ENCODE measurements at regions not wholly inside any gene's neighbourhood (a gene's known extent, or its start where the extent isn't known, plus 50 kb on each side); places are given as distances from the start of the nearest gene placed in this dataset.

DNA sequence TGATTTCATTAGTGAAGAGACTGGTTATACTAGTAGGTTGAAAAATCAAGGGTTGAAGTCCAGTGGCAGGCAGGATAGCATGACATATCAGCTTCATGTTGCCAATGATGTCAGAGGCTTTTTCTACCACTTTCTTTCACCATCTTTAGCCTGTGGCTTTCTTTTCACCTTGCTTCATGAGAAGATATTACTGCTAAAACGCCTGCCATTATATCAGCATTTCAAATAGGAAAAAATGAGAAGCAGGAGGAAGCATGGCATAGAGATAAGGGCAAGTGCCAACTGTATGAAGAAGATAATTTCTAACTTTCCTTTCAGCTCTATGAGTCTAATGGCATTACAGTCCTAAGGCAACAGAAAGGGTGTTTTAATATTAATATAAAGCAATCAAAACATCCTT lies 270.2 kb upstream of the SYT4 start:
- TF ChIP-seq ZNF626 (tag by site-specific recombination; IDR thresholded peaks at IDR 0.05) (no peak), SETDB1 (IDR thresholded peaks at IDR 0.05; ENCODE audit: insufficient read length, low read length) (no peak), ZNF585B (tag by site-specific recombination; IDR thresholded peaks at IDR 0.05) (no peak), ZNF248 (tag by site-specific recombination; IDR thresholded peaks at IDR 0.05) (no peak), ZNF133 (tag by site-specific recombination; IDR thresholded peaks at IDR 0.05) (no peak), ZNF747 (tag by site-specific recombination; IDR thresholded peaks at IDR 0.05) (no peak), ZFP37 (tag by site-specific recombination; IDR thresholded peaks at IDR 0.05) (no peak), BCL11A (tag by site-specific recombination; IDR thresholded peaks at IDR 0.05; ENCODE audit: low read depth) (no peak)
- TF ChIP-seq, protein P1, sequence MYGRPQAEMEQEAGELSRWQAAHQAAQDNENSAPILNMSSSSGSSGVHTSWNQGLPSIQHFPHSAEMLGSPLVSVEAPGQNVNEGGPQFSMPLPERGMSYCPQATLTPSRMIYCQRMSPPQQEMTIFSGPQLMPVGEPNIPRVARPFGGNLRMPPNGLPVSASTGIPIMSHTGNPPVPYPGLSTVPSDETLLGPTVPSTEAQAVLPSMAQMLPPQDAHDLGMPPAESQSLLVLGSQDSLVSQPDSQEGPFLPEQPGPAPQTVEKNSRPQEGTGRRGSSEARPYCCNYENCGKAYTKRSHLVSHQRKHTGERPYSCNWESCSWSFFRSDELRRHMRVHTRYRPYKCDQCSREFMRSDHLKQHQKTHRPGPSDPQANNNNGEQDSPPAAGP (tag by site-specific recombination; IDR thresholded peaks at IDR 0.05), result no peak
- TF ChIP-seq, protein P2, sequence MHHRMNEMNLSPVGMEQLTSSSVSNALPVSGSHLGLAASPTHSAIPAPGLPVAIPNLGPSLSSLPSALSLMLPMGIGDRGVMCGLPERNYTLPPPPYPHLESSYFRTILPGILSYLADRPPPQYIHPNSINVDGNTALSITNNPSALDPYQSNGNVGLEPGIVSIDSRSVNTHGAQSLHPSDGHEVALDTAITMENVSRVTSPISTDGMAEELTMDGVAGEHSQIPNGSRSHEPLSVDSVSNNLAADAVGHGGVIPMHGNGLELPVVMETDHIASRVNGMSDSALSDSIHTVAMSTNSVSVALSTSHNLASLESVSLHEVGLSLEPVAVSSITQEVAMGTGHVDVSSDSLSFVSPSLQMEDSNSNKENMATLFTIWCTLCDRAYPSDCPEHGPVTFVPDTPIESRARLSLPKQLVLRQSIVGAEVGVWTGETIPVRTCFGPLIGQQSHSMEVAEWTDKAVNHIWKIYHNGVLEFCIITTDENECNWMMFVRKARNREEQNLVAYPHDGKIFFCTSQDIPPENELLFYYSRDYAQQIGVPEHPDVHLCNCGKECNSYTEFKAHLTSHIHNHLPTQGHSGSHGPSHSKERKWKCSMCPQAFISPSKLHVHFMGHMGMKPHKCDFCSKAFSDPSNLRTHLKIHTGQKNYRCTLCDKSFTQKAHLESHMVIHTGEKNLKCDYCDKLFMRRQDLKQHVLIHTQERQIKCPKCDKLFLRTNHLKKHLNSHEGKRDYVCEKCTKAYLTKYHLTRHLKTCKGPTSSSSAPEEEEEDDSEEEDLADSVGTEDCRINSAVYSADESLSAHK (tag by site-specific recombination; IDR thresholded peaks at IDR 0.05), result no peak
- TF ChIP-seq, protein P3, sequence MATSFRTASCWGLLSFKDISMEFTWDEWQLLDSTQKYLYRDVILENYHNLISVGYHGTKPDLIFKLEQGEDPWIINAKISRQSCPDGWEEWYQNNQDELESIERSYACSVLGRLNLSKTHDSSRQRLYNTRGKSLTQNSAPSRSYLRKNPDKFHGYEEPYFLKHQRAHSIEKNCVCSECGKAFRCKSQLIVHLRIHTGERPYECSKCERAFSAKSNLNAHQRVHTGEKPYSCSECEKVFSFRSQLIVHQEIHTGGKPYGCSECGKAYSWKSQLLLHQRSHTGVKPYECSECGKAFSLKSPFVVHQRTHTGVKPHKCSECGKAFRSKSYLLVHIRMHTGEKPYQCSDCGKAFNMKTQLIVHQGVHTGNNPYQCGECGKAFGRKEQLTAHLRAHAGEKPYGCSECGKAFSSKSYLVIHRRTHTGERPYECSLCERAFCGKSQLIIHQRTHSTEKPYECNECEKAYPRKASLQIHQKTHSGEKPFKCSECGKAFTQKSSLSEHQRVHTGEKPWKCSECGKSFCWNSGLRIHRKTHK (tag by site-specific recombination; IDR thresholded peaks at IDR 0.05), result no peak
- Histone ChIP-seq H3K36me3 (ENCODE audit: control insufficient read depth in 2 of 2, insufficient read depth in 1 of 2, low read length in 2 of 2) (no peaks in the 10 kb centered on the region), H3K27ac (ENCODE audit: extremely low read depth, low read depth, low read length) (no peak overlapping the region), H3K9me3 (ENCODE audit: control insufficient read depth, insufficient read depth, low read depth, low read length) (no peaks in the 10 kb centered on the region), H3K4me3 (ENCODE audit: low read depth, low read length) (no peak overlapping the region), H3K4me1 (ENCODE audit: control insufficient read depth, insufficient read depth, low read length) (no peaks in the 10 kb centered on the region)
- ChIA-PET POLR2A (no interaction called here), CTCF (interaction anchor here (0.6 kb wide), 1 partner anchor 23 kb away, joined by 3 read pairs; no protein-coding TSS in a partner anchor)

DNA sequence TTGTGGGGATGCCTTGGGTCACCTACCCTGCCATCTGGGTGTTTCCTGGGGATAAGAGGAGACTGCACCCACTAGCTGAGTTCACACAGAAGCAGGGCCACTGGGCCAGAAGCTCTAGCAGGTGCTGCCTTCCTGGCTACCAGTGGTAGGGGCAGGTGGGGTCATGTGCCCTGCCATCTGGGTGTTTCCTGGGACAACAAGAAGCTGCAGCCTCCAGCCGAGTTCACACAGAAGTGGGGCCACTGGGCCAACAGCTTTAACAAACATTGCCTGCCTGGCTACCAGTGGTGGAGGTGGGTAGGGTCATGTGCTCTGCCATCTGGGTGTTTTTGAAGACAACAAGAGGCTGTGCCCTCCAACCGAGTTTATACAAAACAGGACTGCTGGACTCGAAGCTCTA lies 282.2 kb upstream of the SYT4 start:
- no peak overlapping the region for H3K27ac ChIP-seq (ENCODE audit: extremely low read depth, low read depth, low read length)
- H3K4me3 ChIP-seq (ENCODE audit: low read depth, low read length), result no peak overlapping the region
- H3K36me3 ChIP-seq (ENCODE audit: control insufficient read depth in 2 of 2, insufficient read depth in 1 of 2, low read length in 2 of 2), result no peaks in the 10 kb centered on the region
- no peaks in the 10 kb centered on the region for H3K4me1 ChIP-seq (ENCODE audit: control insufficient read depth, insufficient read depth, low read length)
- CTCF ChIA-PET, result interaction anchor here (0.6 to 0.9 kb wide), 4 partner anchors 9 to 1445 kb away, joined by 3 to 4 read pairs (median 3); no protein-coding TSS in a partner anchor
- POLR2A ChIA-PET, result no interaction called here
- no peaks in the 10 kb centered on the region for H3K9me3 ChIP-seq (ENCODE audit: control insufficient read depth, insufficient read depth, low read depth, low read length)
- TF ChIP-seq ZFP37 (tag by site-specific recombination; IDR thresholded peaks at IDR 0.05) (no peak), ZNF664 (tag by site-specific recombination; IDR thresholded peaks at IDR 0.05) (no peak), YY1 (tag by site-specific recombination; IDR thresholded peaks at IDR 0.05) (no peak), TCF7L2 (IDR thresholded peaks at IDR 0.05; ENCODE audit: borderline replicate concordance, low read depth, low read length) (no peak), ZFP69B (tag by site-specific recombination; IDR thresholded peaks at IDR 0.05) (no peak), ZNF239 (tag by site-specific recombination; IDR thresholded peaks at IDR 0.05) (no peak), ZBTB17 (tag by site-specific recombination; IDR thresholded peaks at IDR 0.05) (no peak), ZNF791 (tag by site-specific recombination; IDR thresholded peaks at IDR 0.05) (no peak), ZNF423 (tag by site-specific recombination; IDR thresholded peaks at IDR 0.05) (no peak), ZBTB8A (tag by site-specific recombination; IDR thresholded peaks at IDR 0.05) (no peak), ZNF248 (tag by site-specific recombination; IDR thresholded peaks at IDR 0.05) (no peak), ZNF292 (tag by site-specific recombination; IDR thresholded peaks at IDR 0.05; ENCODE audit: borderline replicate concordance, low read depth) (no peak), WT1 (tag by site-specific recombination; IDR thresholded peaks at IDR 0.05) (no peak)
- TF ChIP-seq, protein P4, sequence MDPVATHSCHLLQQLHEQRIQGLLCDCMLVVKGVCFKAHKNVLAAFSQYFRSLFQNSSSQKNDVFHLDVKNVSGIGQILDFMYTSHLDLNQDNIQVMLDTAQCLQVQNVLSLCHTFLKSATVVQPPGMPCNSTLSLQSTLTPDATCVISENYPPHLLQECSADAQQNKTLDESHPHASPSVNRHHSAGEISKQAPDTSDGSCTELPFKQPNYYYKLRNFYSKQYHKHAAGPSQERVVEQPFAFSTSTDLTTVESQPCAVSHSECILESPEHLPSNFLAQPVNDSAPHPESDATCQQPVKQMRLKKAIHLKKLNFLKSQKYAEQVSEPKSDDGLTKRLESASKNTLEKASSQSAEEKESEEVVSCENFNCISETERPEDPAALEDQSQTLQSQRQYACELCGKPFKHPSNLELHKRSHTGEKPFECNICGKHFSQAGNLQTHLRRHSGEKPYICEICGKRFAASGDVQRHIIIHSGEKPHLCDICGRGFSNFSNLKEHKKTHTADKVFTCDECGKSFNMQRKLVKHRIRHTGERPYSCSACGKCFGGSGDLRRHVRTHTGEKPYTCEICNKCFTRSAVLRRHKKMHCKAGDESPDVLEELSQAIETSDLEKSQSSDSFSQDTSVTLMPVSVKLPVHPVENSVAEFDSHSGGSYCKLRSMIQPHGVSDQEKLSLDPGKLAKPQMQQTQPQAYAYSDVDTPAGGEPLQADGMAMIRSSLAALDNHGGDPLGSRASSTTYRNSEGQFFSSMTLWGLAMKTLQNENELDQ (tag by site-specific recombination; IDR thresholded peaks at IDR 0.05; ENCODE audit: low read depth), result no peak
- TF ChIP-seq, protein P5, sequence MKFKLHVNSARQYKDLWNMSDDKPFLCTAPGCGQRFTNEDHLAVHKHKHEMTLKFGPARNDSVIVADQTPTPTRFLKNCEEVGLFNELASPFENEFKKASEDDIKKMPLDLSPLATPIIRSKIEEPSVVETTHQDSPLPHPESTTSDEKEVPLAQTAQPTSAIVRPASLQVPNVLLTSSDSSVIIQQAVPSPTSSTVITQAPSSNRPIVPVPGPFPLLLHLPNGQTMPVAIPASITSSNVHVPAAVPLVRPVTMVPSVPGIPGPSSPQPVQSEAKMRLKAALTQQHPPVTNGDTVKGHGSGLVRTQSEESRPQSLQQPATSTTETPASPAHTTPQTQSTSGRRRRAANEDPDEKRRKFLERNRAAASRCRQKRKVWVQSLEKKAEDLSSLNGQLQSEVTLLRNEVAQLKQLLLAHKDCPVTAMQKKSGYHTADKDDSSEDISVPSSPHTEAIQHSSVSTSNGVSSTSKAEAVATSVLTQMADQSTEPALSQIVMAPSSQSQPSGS (tag by site-specific recombination; IDR thresholded peaks at IDR 0.05; ENCODE audit: low read depth), result no peak
- TF ChIP-seq, protein P6, sequence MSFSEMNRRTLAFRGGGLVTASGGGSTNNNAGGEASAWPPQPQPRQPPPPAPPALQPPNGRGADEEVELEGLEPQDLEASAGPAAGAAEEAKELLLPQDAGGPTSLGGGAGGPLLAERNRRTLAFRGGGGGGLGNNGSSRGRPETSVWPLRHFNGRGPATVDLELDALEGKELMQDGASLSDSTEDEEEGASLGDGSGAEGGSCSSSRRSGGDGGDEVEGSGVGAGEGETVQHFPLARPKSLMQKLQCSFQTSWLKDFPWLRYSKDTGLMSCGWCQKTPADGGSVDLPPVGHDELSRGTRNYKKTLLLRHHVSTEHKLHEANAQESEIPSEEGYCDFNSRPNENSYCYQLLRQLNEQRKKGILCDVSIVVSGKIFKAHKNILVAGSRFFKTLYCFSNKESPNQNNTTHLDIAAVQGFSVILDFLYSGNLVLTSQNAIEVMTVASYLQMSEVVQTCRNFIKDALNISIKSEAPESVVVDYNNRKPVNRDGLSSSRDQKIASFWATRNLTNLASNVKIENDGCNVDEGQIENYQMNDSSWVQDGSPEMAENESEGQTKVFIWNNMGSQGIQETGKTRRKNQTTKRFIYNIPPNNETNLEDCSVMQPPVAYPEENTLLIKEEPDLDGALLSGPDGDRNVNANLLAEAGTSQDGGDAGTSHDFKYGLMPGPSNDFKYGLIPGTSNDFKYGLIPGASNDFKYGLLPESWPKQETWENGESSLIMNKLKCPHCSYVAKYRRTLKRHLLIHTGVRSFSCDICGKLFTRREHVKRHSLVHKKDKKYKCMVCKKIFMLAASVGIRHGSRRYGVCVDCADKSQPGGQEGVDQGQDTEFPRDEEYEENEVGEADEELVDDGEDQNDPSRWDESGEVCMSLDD (tag by site-specific recombination; IDR thresholded peaks at IDR 0.05), result no peak

Measured in HEK293 (cell line).